ENCODE measurements at regions not wholly inside any gene's neighbourhood (a gene's known extent, or its start where the extent isn't known, plus 50 kb on each side); places are given as distances from the start of the nearest gene placed in this dataset.

- H3K27me3 ChIP-seq (ENCODE audit: control insufficient read depth, low read length): no peaks in the 10 kb centered on the region
- TF ChIP-seq CTCF (IDR thresholded peaks at IDR 0.05; ENCODE audit: low read depth, low read length, poor library complexity, severe bottlenecking) (no peak), EZH2phosphoT487 (IDR thresholded peaks at IDR 0.05; ENCODE audit: borderline replicate concordance, low read length) (no peak)
These were observed 1061.0 kb downstream of the ADGRL2 start for GRCh38 chr1:82861749-82862148.

GRCh38 chr1:82858031-82858430, 1057.3 kb downstream of the ADGRL2 start:
- no peaks in the 10 kb centered on the region for H3K4me1 ChIP-seq (ENCODE audit: control insufficient read depth, low read length)

More at GRCh38 chr1:82861749-82862148, 1061.0 kb downstream of the ADGRL2 start:
- Histone ChIP-seq H3K4me2 (ENCODE audit: low read length) (no peak overlapping the region), H3K79me2 (ENCODE audit: control insufficient read depth, low read length) (no peaks in the 10 kb centered on the region), H3K4me1 (ENCODE audit: control insufficient read depth, low read length) (no peaks in the 10 kb centered on the region), H3F3A (ENCODE audit: control insufficient read depth, insufficient read depth) (no peaks in the 10 kb centered on the region), H3K36me3 (ENCODE audit: control insufficient read depth, low read length) (no peaks in the 10 kb centered on the region), H3K9me3 (ENCODE audit: control insufficient read depth, insufficient read depth, low read length) (no peaks in the 10 kb centered on the region), H3K4me3 (ENCODE audit: low read length) (no peak overlapping the region), H3K9me2 (replicated peaks; ENCODE audit: control insufficient read depth, low read length) (no peaks in the 10 kb centered on the region; the same call in 1 of the 2 replicates), H3K27ac (ENCODE audit: low read depth, low read length) (no peak overlapping the region), H4K20me1 (ENCODE audit: control insufficient read depth, insufficient read depth, low read depth, low read length) (no peaks in the 10 kb centered on the region)

GRCh38 chr1:82849460-82849859, 1048.7 kb downstream of the ADGRL2 start:
- no peak overlapping the region for H3K4me2 ChIP-seq (ENCODE audit: low read length)
- no peaks in the 10 kb centered on the region for H3F3A ChIP-seq (ENCODE audit: control insufficient read depth, insufficient read depth)
- no peak overlapping the region for H3K4me3 ChIP-seq (ENCODE audit: low read length)
- H3K36me3 ChIP-seq (ENCODE audit: control insufficient read depth, low read length): no peaks in the 10 kb centered on the region
- H3K9me2 ChIP-seq (replicated peaks; ENCODE audit: control insufficient read depth, low read length): no peaks in the 10 kb centered on the region
- no peak for TF ChIP-seq EZH2phosphoT487 (IDR thresholded peaks at IDR 0.05; ENCODE audit: borderline replicate concordance, low read length)
- no peak for TF ChIP-seq CTCF (IDR thresholded peaks at IDR 0.05; ENCODE audit: low read depth, low read length, poor library complexity, severe bottlenecking)
- no peaks in the 10 kb centered on the region for H3K4me1 ChIP-seq (ENCODE audit: control insufficient read depth, low read length)
- H3K27ac ChIP-seq (ENCODE audit: low read depth, low read length): no peak overlapping the region
- no peaks in the 10 kb centered on the region for H3K79me2 ChIP-seq (ENCODE audit: control insufficient read depth, low read length)
- H3K9me3 ChIP-seq (ENCODE audit: control insufficient read depth, insufficient read depth, low read length): no peaks in the 10 kb centered on the region
- no peaks in the 10 kb centered on the region for H4K20me1 ChIP-seq (ENCODE audit: control insufficient read depth, insufficient read depth, low read depth, low read length)
- H3K27me3 ChIP-seq (ENCODE audit: control insufficient read depth, low read length): no peaks in the 10 kb centered on the region

More at GRCh38 chr1:82858031-82858430, 1057.3 kb downstream of the ADGRL2 start:
- H3K27me3 ChIP-seq (ENCODE audit: control insufficient read depth, low read length): no peaks in the 10 kb centered on the region
- H3K9me3 ChIP-seq (ENCODE audit: control insufficient read depth, insufficient read depth, low read length): no peaks in the 10 kb centered on the region
- no peak overlapping the region for H3K27ac ChIP-seq (ENCODE audit: low read depth, low read length)
- no peaks in the 10 kb centered on the region; the same call in 1 of the 2 replicates for H3K9me2 ChIP-seq (replicated peaks; ENCODE audit: control insufficient read depth, low read length)
- no peaks in the 10 kb centered on the region for H3K79me2 ChIP-seq (ENCODE audit: control insufficient read depth, low read length)
- no peaks in the 10 kb centered on the region for H4K20me1 ChIP-seq (ENCODE audit: control insufficient read depth, insufficient read depth, low read depth, low read length)
- no peaks in the 10 kb centered on the region for H3K36me3 ChIP-seq (ENCODE audit: control insufficient read depth, low read length)
- TF ChIP-seq EZH2phosphoT487 (IDR thresholded peaks at IDR 0.05; ENCODE audit: borderline replicate concordance, low read length) (no peak), CTCF (IDR thresholded peaks at IDR 0.05; ENCODE audit: low read depth, low read length, poor library complexity, severe bottlenecking) (no peak)
- no peaks in the 10 kb centered on the region for H3F3A ChIP-seq (ENCODE audit: control insufficient read depth, insufficient read depth)
- no peak overlapping the region for H3K4me3 ChIP-seq (ENCODE audit: low read length)
- H3K4me2 ChIP-seq (ENCODE audit: low read length): no peak overlapping the region
